ENCODE measurements at regions not wholly inside any gene's neighbourhood (a gene's known extent, or its start where the extent isn't known, plus 50 kb on each side); places are given as distances from the start of the nearest gene placed in this dataset.

- DNase-seq (ENCODE audit: low read depth), result no peak
- no peak for TF ChIP-seq CTCF (IDR thresholded peaks at IDR 0.05; ENCODE audit: low read length, missing control alignments)
- no peak overlapping the region for H3K4me3 ChIP-seq (replicated peaks; ENCODE audit: low read depth, low read length)
These were observed 206.8 kb downstream of the KBTBD8 start for GRCh38 chr3:67204951-67205350.

GRCh38 chr3:67215690-67216089 lies 217.6 kb downstream of the KBTBD8 start:
- TF ChIP-seq CTCF (IDR thresholded peaks at IDR 0.05; ENCODE audit: low read length, missing control alignments), result no peak
- no peak for DNase-seq (ENCODE audit: low read depth)
- H3K4me3 ChIP-seq (replicated peaks; ENCODE audit: low read depth, low read length), result no peak overlapping the region

GRCh38 chr3:67227030-67227429 lies 228.9 kb downstream of the KBTBD8 start:
- DNase-seq (ENCODE audit: low read depth), result no peak

GRCh38 chr3:67228136-67228535 lies 230.0 kb downstream of the KBTBD8 start:
- TF ChIP-seq CTCF (IDR thresholded peaks at IDR 0.05; ENCODE audit: low read length, missing control alignments), result no peak
- no peak overlapping the region for H3K4me3 ChIP-seq (replicated peaks; ENCODE audit: low read depth, low read length)
- no peak for DNase-seq (ENCODE audit: low read depth)

More at GRCh38 chr3:67227030-67227429, 228.9 kb downstream of the KBTBD8 start:
- H3K4me3 ChIP-seq (replicated peaks; ENCODE audit: low read depth, low read length), result no peak overlapping the region
- TF ChIP-seq CTCF (IDR thresholded peaks at IDR 0.05; ENCODE audit: low read length, missing control alignments), result no peak

GRCh38 chr3:67232642-67233041 lies 234.5 kb downstream of the KBTBD8 start:
- DNase-seq (ENCODE audit: low read depth), result no peak
- TF ChIP-seq CTCF (IDR thresholded peaks at IDR 0.05; ENCODE audit: low read length, missing control alignments), result no peak

GRCh38 chr3:67239353-67239752 lies 241.2 kb downstream of the KBTBD8 start:
- no peak for DNase-seq (ENCODE audit: low read depth)
- H3K4me3 ChIP-seq (replicated peaks; ENCODE audit: low read depth, low read length), result no peak overlapping the region
- no peak for TF ChIP-seq CTCF (IDR thresholded peaks at IDR 0.05; ENCODE audit: low read length, missing control alignments)

More at GRCh38 chr3:67232642-67233041, 234.5 kb downstream of the KBTBD8 start:
- H3K4me3 ChIP-seq (replicated peaks; ENCODE audit: low read depth, low read length), result no peak overlapping the region

GRCh38 chr3:67241084-67241483 lies 243.0 kb downstream of the KBTBD8 start:
- DNase-seq (ENCODE audit: low read depth), result no peak
- no peak for TF ChIP-seq CTCF (IDR thresholded peaks at IDR 0.05; ENCODE audit: low read length, missing control alignments)
- H3K4me3 ChIP-seq (replicated peaks; ENCODE audit: low read depth, low read length), result no peak overlapping the region

Measured in fibroblast of pulmonary artery (primary cell).